ENCODE measurements at regions not wholly inside any gene's neighbourhood (a gene's known extent, or its start where the extent isn't known, plus 50 kb on each side); places are given as distances from the start of the nearest gene placed in this dataset.
A peak's percentile ranks its signal among the peaks of the same experiment; 100 is the strongest.

- DNase-seq, result no peak
Observed at GRCh38 chrX:10048076-10048475, 80.9 kb downstream of the CLDN34 start.

- no peak for DNase-seq
Observed at GRCh38 chrX:10048707-10049106, 81.5 kb downstream of the CLDN34 start.

GRCh38 chrX:10049236-10049635, 82.1 kb downstream of the CLDN34 start:
- DNase-seq, result no peak

GRCh38 chrX:10050481-10050880, 83.3 kb downstream of the CLDN34 start:
- no peak for DNase-seq

- DNase-seq, result no peak
Observed at GRCh38 chrX:10051866-10052480, 84.8 kb downstream of the CLDN34 start.

GRCh38 chrX:10052906-10053625, 85.9 kb downstream of the CLDN34 start:
- no peak for DNase-seq

- no peak for DNase-seq
Observed at GRCh38 chrX:10054396-10054795, 87.2 kb downstream of the CLDN34 start.

GRCh38 chrX:10055430-10055829, 88.3 kb downstream of the CLDN34 start:
- DNase-seq, result no peak

GRCh38 chrX:10062352-10062751, 94.4 kb upstream of the CLCN4 start:
- DNase-seq, result no peak

- no peak for DNase-seq
Observed at GRCh38 chrX:10062980-10063379, 93.8 kb upstream of the CLCN4 start.

- DNase-seq, result no peak
Observed at GRCh38 chrX:10064736-10065135, 92.0 kb upstream of the CLCN4 start.

GRCh38 chrX:10070714-10071436, 85.9 kb upstream of the CLCN4 start:
- no peak for DNase-seq

GRCh38 chrX:10071451-10072144, 85.2 kb upstream of the CLCN4 start:
- peak; percentile 85 for DNase-seq

- DNase-seq, result no peak
Observed at GRCh38 chrX:10072786-10073568, 83.8 kb upstream of the CLCN4 start.

- no peak for DNase-seq
Observed at GRCh38 chrX:10073671-10074070, 83.1 kb upstream of the CLCN4 start.

- DNase-seq, result no peak
Observed at GRCh38 chrX:10074241-10074941, 82.4 kb upstream of the CLCN4 start.

- DNase-seq, result no peak
Observed at GRCh38 chrX:10076765-10077164, 80.0 kb upstream of the CLCN4 start.

GRCh38 chrX:10077425-10078188, 79.2 kb upstream of the CLCN4 start:
- no peak for DNase-seq

- no peak for DNase-seq
Observed at GRCh38 chrX:10078266-10078665, 78.5 kb upstream of the CLCN4 start.

- DNase-seq, result no peak
Observed at GRCh38 chrX:10079231-10079630, 77.5 kb upstream of the CLCN4 start.

- no peak for DNase-seq
Observed at GRCh38 chrX:10083809-10084208, 73.0 kb upstream of the CLCN4 start.

Data from DMS 273 treated with DMSO at 0.1 percent for 48 hours (cell line).